HepG2 (cell line): ENCODE measurements at regions not wholly inside any gene's neighbourhood (a gene's known extent, or its start where the extent isn't known, plus 50 kb on each side); places are given as distances from the start of the nearest gene placed in this dataset.

Source experiments
- ZBTB20 ChIP-seq: sonication (generic); formaldehyde crosslinking; IDR thresholded peaks from 2 replicates; pipeline ENCODE4 v1.8.1; 2023; ENCODE audit warnings: missing genetic modification reagents, low read depth, mild to moderate bottlenecking, borderline replicate concordance
- ZNF629 ChIP-seq: sonication (generic); formaldehyde crosslinking; conservative IDR thresholded peaks from 2 replicates; pipeline ENCODE4 v1.5.0; 2020; ENCODE audit warnings: missing genetic modification reagents

GRCh38 chr10:117610321-117610720, 67.8 kb downstream of the EMX2 start:
- TF ChIP-seq ZNF629 (CRISPR knock-in tag) = no peak
- no peak for TF ChIP-seq ZBTB20 (CRISPR knock-in tag)
